SK-N-SH treated with all-trans-retinoic acid at 6 μM for 48 hours (cell line): ENCODE measurements at regions not wholly inside any gene's neighbourhood (a gene's known extent, or its start where the extent isn't known, plus 50 kb on each side); places are given as distances from the start of the nearest gene placed in this dataset.

Experiments
- ATAC-seq: fragments of 200-7000 bp; cut with Tn5 transposase; 3 replicates; pipeline ENCODE4 v1.9.1; 2020; ENCODE audit warnings: mild to moderate bottlenecking, moderate library complexity
- ARNTL ChIP-seq: fragments of 450-650 bp; formaldehyde crosslinking; IDR thresholded peaks from 2 replicates; pipeline ENCODE4 v1.5.0; 2020; ENCODE audit warnings: low read depth, mild to moderate bottlenecking, moderate library complexity, borderline replicate concordance
- BACH2 ChIP-seq: fragments of 250-450 bp; sonication (Bioruptor Pico); IDR thresholded peaks from 2 replicates; pipeline ENCODE4 v1.9.0; 2021; ENCODE audit warnings: mild to moderate bottlenecking, borderline replicate concordance
- CREB5 ChIP-seq: fragments of 250-450 bp; sonication (Bioruptor Pico); IDR thresholded peaks from 2 replicates; pipeline ENCODE4 v1.5.1; 2020; ENCODE audit warnings: low read depth, mild to moderate bottlenecking, moderate library complexity
- CSDC2 ChIP-seq: fragments of 250-450 bp; sonication (Bioruptor Pico); IDR thresholded peaks from 2 replicates; pipeline ENCODE4 v1.5.0; 2020; ENCODE audit warnings: mild to moderate bottlenecking, moderate library complexity
- CSRNP3 ChIP-seq: fragments of 250-450 bp; sonication (Bioruptor Pico); IDR thresholded peaks from 2 replicates; pipeline ENCODE4 v1.5.1; 2021; ENCODE audit warnings: mild to moderate bottlenecking, moderate library complexity
- ESRRG ChIP-seq: fragments of 250-450 bp; sonication (Bioruptor Pico); IDR thresholded peaks from 2 replicates; pipeline ENCODE4 v1.6.1; 2021; ENCODE audit warnings: mild to moderate bottlenecking
- GLIS3 ChIP-seq: fragments of 250-450 bp; sonication (Bioruptor Pico); IDR thresholded peaks from 2 replicates; pipeline ENCODE4 v1.5.0; 2020; ENCODE audit warnings: mild to moderate bottlenecking, moderate library complexity
- ISL1 ChIP-seq: fragments of 250-450 bp; sonication (Bioruptor Pico); IDR thresholded peaks from 2 replicates; pipeline ENCODE4 v2.1.2; 2022; ENCODE audit warnings: mild to moderate bottlenecking, moderate library complexity
- OSR1 ChIP-seq: fragments of 250-450 bp; sonication (Bioruptor Pico); IDR thresholded peaks from 2 replicates; pipeline ENCODE4 v1.8.0; 2022; ENCODE audit warnings: moderate library complexity, mild to moderate bottlenecking, inconsistent platforms
- PATZ1 ChIP-seq: fragments of 250-450 bp; sonication (Bioruptor Pico); IDR thresholded peaks from 2 replicates; pipeline ENCODE4 v1.8.0; 2020; ENCODE audit warnings: mild to moderate bottlenecking, moderate library complexity, borderline replicate concordance
- POU6F1 ChIP-seq: fragments of 250-450 bp; sonication (Bioruptor Pico); IDR thresholded peaks from 2 replicates; pipeline ENCODE4 v1.8.0; 2021; ENCODE audit warnings: low read depth, mild to moderate bottlenecking, moderate library complexity, borderline replicate concordance
- RARB ChIP-seq: fragments of 250-450 bp; sonication (Bioruptor Pico); IDR thresholded peaks from 2 replicates; pipeline ENCODE4 v1.8.0; 2021; ENCODE audit warnings: mild to moderate bottlenecking, moderate library complexity
- SNAI2 ChIP-seq: fragments of 250-450 bp; sonication (Bioruptor Pico); IDR thresholded peaks from 2 replicates; pipeline ENCODE4 v1.5.0; 2020; ENCODE audit warnings: mild to moderate bottlenecking, moderate library complexity
- TCF4 ChIP-seq: fragments of 250-450 bp; sonication (Bioruptor Pico); IDR thresholded peaks from 2 replicates; pipeline ENCODE4 v1.8.0; 2021; ENCODE audit warnings: mild to moderate bottlenecking, moderate library complexity, borderline replicate concordance
- TOX ChIP-seq: fragments of 250-450 bp; sonication (Bioruptor Pico); IDR thresholded peaks from 2 replicates; pipeline ENCODE4 v1.8.0; 2021; ENCODE audit warnings: mild to moderate bottlenecking, moderate library complexity, borderline replicate concordance
- TSHZ2 ChIP-seq: fragments of 250-450 bp; sonication (Bioruptor Pico); IDR thresholded peaks from 2 replicates; pipeline ENCODE4 v1.5.0; 2020; ENCODE audit warnings: mild to moderate bottlenecking, moderate library complexity
- ZC3H10 ChIP-seq: fragments of 250-450 bp; sonication (Bioruptor Pico); IDR thresholded peaks from 2 replicates; pipeline ENCODE4 v1.5.1; 2021; ENCODE audit warnings: mild to moderate bottlenecking, moderate library complexity
- ZFP3 ChIP-seq: fragments of 250-450 bp; sonication (Bioruptor Pico); IDR thresholded peaks from 2 replicates; pipeline ENCODE4 v1.5.0; 2020; ENCODE audit warnings: mild to moderate bottlenecking, moderate library complexity
- ZFP30 ChIP-seq: fragments of 450-650 bp; formaldehyde crosslinking; IDR thresholded peaks from 2 replicates; pipeline ENCODE4 v1.5.0; 2022; ENCODE audit warnings: mild to moderate bottlenecking, moderate library complexity
- ZNF565 ChIP-seq: fragments of 450-650 bp; formaldehyde crosslinking; conservative IDR thresholded peaks from 2 replicates; pipeline ENCODE4 v1.5.0; 2020; ENCODE audit warnings: low read depth, mild to moderate bottlenecking, moderate library complexity
- ZNF70 ChIP-seq: fragments of 450-650 bp; formaldehyde crosslinking; IDR thresholded peaks from 2 replicates; pipeline ENCODE4 v1.5.0; 2020; ENCODE audit warnings: mild to moderate bottlenecking, moderate library complexity
- ZNF8 ChIP-seq: fragments of 450-650 bp; formaldehyde crosslinking; IDR thresholded peaks from 2 replicates; pipeline ENCODE4 v1.5.0; 2020; ENCODE audit warnings: mild to moderate bottlenecking, moderate library complexity

- TF ChIP-seq ZNF565 (no peak), TCF4 (CRISPR knock-in tag) (no peak), ESRRG (CRISPR knock-in tag) (no peak), ZFP30 (CRISPR knock-in tag) (no peak), RARB (CRISPR knock-in tag) (no peak), PATZ1 (CRISPR knock-in tag) (no peak), OSR1 (CRISPR knock-in tag) (no peak), GLIS3 (CRISPR knock-in tag) (no peak), BACH2 (CRISPR knock-in tag) (no peak), TSHZ2 (CRISPR knock-in tag) (no peak), POU6F1 (CRISPR knock-in tag) (no peak), ZNF70 (CRISPR knock-in tag) (no peak), ZFP3 (CRISPR knock-in tag) (no peak), ARNTL (CRISPR knock-in tag) (no peak), CSDC2 (no peak), SNAI2 (CRISPR knock-in tag) (no peak), ZNF8 (CRISPR knock-in tag) (no peak), CSRNP3 (CRISPR knock-in tag) (no peak)
- ATAC-seq = no peak
These were observed 123.4 kb downstream of the KCNK1 start for GRCh38 chr1:233737341-233737740.

- TF ChIP-seq ZNF8 (CRISPR knock-in tag) = no peak
- no peak for TF ChIP-seq ISL1 (CRISPR knock-in tag)
- TF ChIP-seq ZNF565 = no peak
- TF ChIP-seq TOX (CRISPR knock-in tag) = no peak
- TF ChIP-seq TCF4 (CRISPR knock-in tag) = no peak
- no peak for TF ChIP-seq ESRRG (CRISPR knock-in tag)
- no peak for TF ChIP-seq CREB5 (CRISPR knock-in tag)
- ATAC-seq = no peak
These were observed 124.5 kb downstream of the KCNK1 start for GRCh38 chr1:233738396-233738795.

GRCh38 chr1:233738850-233739249 lies 124.9 kb downstream of the KCNK1 start:
- TF ChIP-seq ZFP30 (CRISPR knock-in tag) (no peak), CREB5 (CRISPR knock-in tag) (no peak), POU6F1 (CRISPR knock-in tag) (no peak), CSDC2 (no peak), ZC3H10 (CRISPR knock-in tag) (no peak)
- ATAC-seq = no peak
